22Rv1 (cell line): ENCODE measurements at regions not wholly inside any gene's neighbourhood (a gene's known extent, or its start where the extent isn't known, plus 50 kb on each side); places are given as distances from the start of the nearest gene placed in this dataset.

Experiments used
- CTCF ChIP-seq: fragments of 450-650 bp; IDR thresholded peaks from 2 replicates; pipeline ENCODE4 v1.5.1; 2017; ENCODE audit warnings: mild to moderate bottlenecking
- ZFX ChIP-seq: fragments of 450-650 bp; IDR thresholded peaks from 2 replicates; pipeline ENCODE4 v1.6.1; 2017; ENCODE audit warnings: antibody characterized with exemption, borderline replicate concordance

GRCh38 chr2:8111193-8111592 is 570.7 kb upstream of the ID2 start:
- TF ChIP-seq CTCF, result no peak
- no peak for TF ChIP-seq ZFX
